Neural cell (in vitro differentiated cells): ENCODE measurements at regions not wholly inside any gene's neighbourhood (a gene's known extent, or its start where the extent isn't known, plus 50 kb on each side); places are given as distances from the start of the nearest gene placed in this dataset.

Experiments used
- CTCF ChIP-seq: fragments of 450-650 bp; IDR thresholded peaks from 2 replicates; pipeline ENCODE4 v1.5.1; 2014; ENCODE audit warnings: antibody characterized with exemption, mild to moderate bottlenecking, moderate library complexity; ENCODE audit not compliant: poor library complexity, severe bottlenecking
- EP300 ChIP-seq: fragments of 450-650 bp; conservative IDR thresholded peaks from 2 replicates; pipeline ENCODE4 v1.6.1; 2014; ENCODE audit warnings: antibody characterized with exemption, mild to moderate bottlenecking, moderate library complexity; ENCODE audit not compliant: poor library complexity, severe bottlenecking
- EZH2 ChIP-seq: fragments of 200-600, 300-800 bp; shearing (Covaris generic), sonication (generic); IDR thresholded peaks from 2 replicates; pipeline ENCODE4 v1.6.1; 2014; ENCODE audit warnings: antibody characterized with exemption, low read length, borderline replicate concordance, mild to moderate bottlenecking; ENCODE audit not compliant: insufficient read depth, poor library complexity, severe bottlenecking
- RAD21 ChIP-seq: fragments of 450-650 bp; conservative IDR thresholded peaks from 2 replicates; pipeline ENCODE4 v1.6.1; 2014; ENCODE audit warnings: antibody characterized with exemption, mild to moderate bottlenecking, moderate library complexity
- TF ChIP-seq, protein P1 (sequence below): IDR thresholded peaks from 2 replicates; pipeline ENCODE4 v1.6.1; 2012; ENCODE audit warnings: borderline replicate concordance

DNA sequence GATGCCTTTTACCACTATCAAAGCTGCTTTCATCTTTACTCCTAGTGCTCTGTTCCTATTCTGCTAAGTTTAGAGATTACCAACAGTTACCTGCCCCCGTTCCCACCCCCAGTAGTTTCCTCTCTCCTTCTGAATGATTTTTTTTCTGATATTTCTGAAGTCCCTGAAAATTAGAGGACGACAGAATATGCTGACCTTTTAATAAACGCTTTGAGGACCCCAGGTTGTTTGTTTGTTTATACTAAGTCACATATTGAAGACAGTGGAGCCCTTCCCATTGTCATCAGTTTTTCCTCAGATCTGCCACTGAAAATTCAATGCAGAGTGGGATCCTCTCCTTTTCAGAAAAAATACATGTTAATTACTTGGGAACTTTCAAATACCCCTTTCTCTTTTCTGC lies 1039.3 kb upstream of the AGA start:
- no peak for TF ChIP-seq EP300
- TF ChIP-seq EZH2 = no peak
- no peak for TF ChIP-seq CTCF
- TF ChIP-seq, protein P1, sequence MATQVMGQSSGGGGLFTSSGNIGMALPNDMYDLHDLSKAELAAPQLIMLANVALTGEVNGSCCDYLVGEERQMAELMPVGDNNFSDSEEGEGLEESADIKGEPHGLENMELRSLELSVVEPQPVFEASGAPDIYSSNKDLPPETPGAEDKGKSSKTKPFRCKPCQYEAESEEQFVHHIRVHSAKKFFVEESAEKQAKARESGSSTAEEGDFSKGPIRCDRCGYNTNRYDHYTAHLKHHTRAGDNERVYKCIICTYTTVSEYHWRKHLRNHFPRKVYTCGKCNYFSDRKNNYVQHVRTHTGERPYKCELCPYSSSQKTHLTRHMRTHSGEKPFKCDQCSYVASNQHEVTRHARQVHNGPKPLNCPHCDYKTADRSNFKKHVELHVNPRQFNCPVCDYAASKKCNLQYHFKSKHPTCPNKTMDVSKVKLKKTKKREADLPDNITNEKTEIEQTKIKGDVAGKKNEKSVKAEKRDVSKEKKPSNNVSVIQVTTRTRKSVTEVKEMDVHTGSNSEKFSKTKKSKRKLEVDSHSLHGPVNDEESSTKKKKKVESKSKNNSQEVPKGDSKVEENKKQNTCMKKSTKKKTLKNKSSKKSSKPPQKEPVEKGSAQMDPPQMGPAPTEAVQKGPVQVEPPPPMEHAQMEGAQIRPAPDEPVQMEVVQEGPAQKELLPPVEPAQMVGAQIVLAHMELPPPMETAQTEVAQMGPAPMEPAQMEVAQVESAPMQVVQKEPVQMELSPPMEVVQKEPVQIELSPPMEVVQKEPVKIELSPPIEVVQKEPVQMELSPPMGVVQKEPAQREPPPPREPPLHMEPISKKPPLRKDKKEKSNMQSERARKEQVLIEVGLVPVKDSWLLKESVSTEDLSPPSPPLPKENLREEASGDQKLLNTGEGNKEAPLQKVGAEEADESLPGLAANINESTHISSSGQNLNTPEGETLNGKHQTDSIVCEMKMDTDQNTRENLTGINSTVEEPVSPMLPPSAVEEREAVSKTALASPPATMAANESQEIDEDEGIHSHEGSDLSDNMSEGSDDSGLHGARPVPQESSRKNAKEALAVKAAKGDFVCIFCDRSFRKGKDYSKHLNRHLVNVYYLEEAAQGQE = no peak
- no peak for TF ChIP-seq RAD21
